ENCODE measurements at regions not wholly inside any gene's neighbourhood (a gene's known extent, or its start where the extent isn't known, plus 50 kb on each side); places are given as distances from the start of the nearest gene placed in this dataset.

DNA sequence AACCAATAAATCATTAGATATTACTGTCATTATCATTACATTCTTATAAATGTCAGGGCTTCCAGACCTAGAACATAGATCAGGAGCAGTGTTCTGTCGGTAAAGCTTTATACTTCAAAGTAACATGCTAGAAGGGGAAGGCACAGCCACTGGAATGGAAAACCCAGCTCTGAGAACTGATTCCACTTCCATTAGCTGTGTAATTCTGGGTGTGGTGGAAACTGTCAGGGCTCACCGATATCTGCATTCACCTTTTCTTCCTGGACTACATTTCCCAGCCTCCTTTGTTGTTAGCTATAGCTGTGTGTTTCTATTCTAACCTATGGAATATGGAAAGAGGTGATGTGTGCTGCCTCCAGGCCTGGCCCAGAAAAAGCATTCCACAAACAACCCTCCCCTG lies 585.8 kb downstream of the BUD13 start:
- WGBS, 2 donors: 78 to 82% methylated on average over 2 of the region's 2 CpGs
- Histone ChIP-seq H3K9me3 (no peaks in the 10 kb centered on the region), H3K27me3 (no peaks in the 10 kb centered on the region), H3K4me3 (no peak overlapping the region), H3K4me1 (no peaks in the 10 kb centered on the region), H3K27ac (no peak overlapping the region), H3K36me3 (no peaks in the 10 kb centered on the region)
- ATAC-seq (ENCODE audit: low FRiP score in 2 of 2) (no peak), DNase-seq (no peak)
- no peak for TF ChIP-seq EP300 (IDR thresholded peaks at IDR 0.05)
- TF ChIP-seq POLR2AphosphoS5 (IDR thresholded peaks at IDR 0.05): no peak
- TF ChIP-seq POLR2A (IDR thresholded peaks at IDR 0.05): no peak
- no peak for TF ChIP-seq CTCF (IDR thresholded peaks at IDR 0.05)

DNA sequence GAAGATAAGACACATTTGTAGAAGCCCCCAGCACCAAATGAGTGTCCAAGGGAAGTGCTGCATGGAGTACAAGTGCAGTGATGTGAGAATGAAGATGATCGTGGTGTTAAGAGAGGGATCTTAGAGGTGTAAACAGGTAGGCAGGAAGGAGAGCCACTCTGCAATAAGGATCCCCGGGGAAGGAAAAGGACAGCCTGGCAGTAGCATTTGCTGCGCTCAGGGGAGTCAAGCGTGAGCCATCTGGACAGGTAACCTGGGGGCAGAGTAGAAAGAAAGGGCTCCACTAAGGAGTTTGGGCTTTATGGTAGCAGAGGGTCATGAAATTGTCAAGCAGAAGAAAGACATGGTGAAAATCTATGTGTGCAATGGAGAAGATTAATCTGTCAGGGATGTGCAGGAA lies 587.2 kb downstream of the BUD13 start:
- Histone ChIP-seq H3K4me1 (no peaks in the 10 kb centered on the region), H3K36me3 (no peaks in the 10 kb centered on the region), H3K27ac (no peak overlapping the region), H3K9me3 (no peaks in the 10 kb centered on the region), H3K27me3 (no peaks in the 10 kb centered on the region), H3K4me3 (no peak overlapping the region)
- TF ChIP-seq POLR2AphosphoS5 (IDR thresholded peaks at IDR 0.05): no peak
- no peak for TF ChIP-seq CTCF (IDR thresholded peaks at IDR 0.05)
- no peak for TF ChIP-seq EP300 (IDR thresholded peaks at IDR 0.05)
- TF ChIP-seq POLR2A (IDR thresholded peaks at IDR 0.05): no peak
- WGBS, 2 donors: 88 to 90% methylated on average over 4 of the region's 4 CpGs
- no peak for ATAC-seq (ENCODE audit: low FRiP score in 2 of 2)
- DNase-seq: no peak

DNA sequence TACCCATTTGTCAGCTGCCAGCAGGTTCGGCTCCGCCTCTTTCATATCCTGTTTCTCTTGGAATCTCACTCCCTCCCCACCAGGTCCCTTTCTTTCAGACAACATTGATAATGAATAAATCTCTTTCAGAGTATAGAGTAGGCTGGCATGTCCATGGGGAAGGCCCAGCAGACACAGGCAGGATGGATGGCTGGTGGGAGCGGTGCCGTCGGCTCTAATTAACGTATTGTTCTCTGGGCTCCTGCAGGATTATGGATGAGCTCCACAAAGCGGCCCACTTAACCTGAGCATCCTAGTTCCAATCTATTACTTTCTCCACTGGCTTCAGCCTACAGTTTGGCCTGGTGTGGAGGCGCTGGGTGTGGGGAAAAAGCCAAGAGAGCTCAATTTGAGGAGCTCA lies 588.0 kb downstream of the BUD13 start:
- no peak for ATAC-seq (ENCODE audit: low FRiP score in 2 of 2)
- Histone ChIP-seq H3K9me3 (no peaks in the 10 kb centered on the region), H3K27me3 (no peaks in the 10 kb centered on the region), H3K36me3 (no peaks in the 10 kb centered on the region), H3K4me1 (no peaks in the 10 kb centered on the region), H3K27ac (no peak overlapping the region), H3K4me3 (no peak overlapping the region)
- WGBS, 2 donors: 91 to 93% methylated on average over 8 of the region's 8 CpGs
- no peak for DNase-seq
- TF ChIP-seq POLR2AphosphoS5 (IDR thresholded peaks at IDR 0.05) (no peak), EP300 (IDR thresholded peaks at IDR 0.05) (no peak), POLR2A (IDR thresholded peaks at IDR 0.05) (no peak), CTCF (IDR thresholded peaks at IDR 0.05) (no peak)

DNA sequence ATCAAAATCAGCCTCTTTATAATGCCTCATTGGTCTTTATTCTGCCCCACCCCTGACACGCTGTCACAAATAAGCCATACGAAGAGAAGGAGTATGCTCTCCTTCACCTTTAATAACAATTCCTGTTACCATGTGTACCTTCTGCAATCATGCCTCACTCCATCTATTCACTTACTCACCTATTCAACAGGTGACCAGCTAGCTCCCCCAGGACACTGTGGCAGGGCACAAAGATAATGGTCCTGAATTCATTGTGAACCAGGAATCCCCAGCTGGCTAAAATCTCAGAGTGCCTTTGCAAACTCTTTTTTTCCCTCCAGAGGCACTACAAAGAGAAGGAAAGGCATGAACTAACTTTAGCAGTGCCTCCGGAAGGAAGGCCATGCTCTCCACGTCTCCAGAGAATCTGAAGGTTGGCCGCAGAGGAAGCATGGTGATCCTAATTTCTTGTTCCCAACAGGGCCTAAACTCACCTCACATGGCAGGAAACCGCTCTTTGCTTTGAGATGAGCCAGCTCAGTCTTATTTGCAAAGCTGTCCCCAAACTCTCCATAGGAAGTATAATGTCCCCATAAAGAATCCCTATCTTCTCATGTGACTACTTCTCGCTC lies 590.3 kb downstream of the BUD13 start:
- H3K4me1 ChIP-seq: no peaks in the 10 kb centered on the region
- no peak for TF ChIP-seq EP300 (IDR thresholded peaks at IDR 0.05)
- TF ChIP-seq POLR2A (IDR thresholded peaks at IDR 0.05): no peak
- no peak for TF ChIP-seq POLR2AphosphoS5 (IDR thresholded peaks at IDR 0.05)
- no peak for TF ChIP-seq CTCF (IDR thresholded peaks at IDR 0.05)
- WGBS, 2 donors: 84 to 91% methylated on average over 7 of the region's 7 CpGs
- no peaks in the 10 kb centered on the region for H3K36me3 ChIP-seq
- H3K27me3 ChIP-seq: no peaks in the 10 kb centered on the region
- H3K4me3 ChIP-seq: no peak overlapping the region
- no peak for ATAC-seq (ENCODE audit: low FRiP score in 2 of 2)
- DNase-seq: no peak
- no peak overlapping the region for H3K27ac ChIP-seq
- H3K9me3 ChIP-seq: no peaks in the 10 kb centered on the region
